ENCODE measurements at regions not wholly inside any gene's neighbourhood (a gene's known extent, or its start where the extent isn't known, plus 50 kb on each side); places are given as distances from the start of the nearest gene placed in this dataset.

DNA sequence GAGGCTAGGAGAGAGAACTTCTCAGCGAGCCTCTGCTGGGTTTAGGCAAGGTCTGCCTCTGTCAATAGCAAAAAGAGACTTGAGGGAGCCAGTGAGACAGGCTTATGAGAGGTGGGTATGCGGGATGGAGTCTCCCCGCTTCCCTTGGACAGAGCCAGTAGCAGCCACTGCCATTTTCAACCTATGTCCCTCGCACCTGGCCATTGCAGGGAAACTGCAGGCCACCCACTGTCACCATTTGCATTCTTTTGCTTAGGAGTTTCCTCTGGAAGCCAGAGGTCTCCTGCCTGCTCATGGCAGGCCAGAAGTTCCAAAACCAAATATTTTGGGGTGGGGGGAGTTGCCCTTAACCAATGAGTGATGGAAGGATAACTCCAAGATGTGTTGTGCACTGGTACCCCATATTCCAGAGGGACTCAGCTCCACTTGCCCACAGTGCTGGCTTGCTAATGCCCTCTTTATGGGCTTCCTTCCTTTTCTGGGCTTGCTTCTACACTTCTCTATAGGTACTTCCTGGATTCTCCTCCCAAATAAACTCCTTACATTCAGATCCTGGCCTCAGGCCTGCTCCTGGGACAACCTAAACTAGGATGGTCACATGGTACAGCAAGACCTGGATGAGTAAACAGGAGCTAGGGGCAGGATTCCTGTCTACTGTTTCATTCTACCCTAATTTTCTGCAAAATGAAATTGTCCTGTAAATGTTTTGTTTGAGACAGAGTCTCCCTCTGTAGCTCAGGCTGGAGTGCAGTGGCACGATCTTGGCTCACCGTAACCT, 108.9 kb upstream of the PROK2 start (continued):
- TF ChIP-seq FOXM1 (IDR thresholded peaks at IDR 0.05; ENCODE audit: low read depth) (no peak), SIN3A (IDR thresholded peaks at IDR 0.05; ENCODE audit: borderline replicate concordance, low read depth, low read length) (no peak), MEF2A (IDR thresholded peaks at IDR 0.05; ENCODE audit: borderline replicate concordance, low read depth) (no peak), GABPA (IDR thresholded peaks at IDR 0.05; ENCODE audit: low read depth) (no peak), CHD2 (IDR thresholded peaks at IDR 0.05; ENCODE audit: low read length, partially characterized antibody) (no peak), JUND (IDR thresholded peaks at IDR 0.05) (no peak), TEAD4 (IDR thresholded peaks at IDR 0.05; ENCODE audit: borderline replicate concordance, insufficient read depth) (no peak), RAD21 (IDR thresholded peaks at IDR 0.05; ENCODE audit: low read length) (no peak)

DNA sequence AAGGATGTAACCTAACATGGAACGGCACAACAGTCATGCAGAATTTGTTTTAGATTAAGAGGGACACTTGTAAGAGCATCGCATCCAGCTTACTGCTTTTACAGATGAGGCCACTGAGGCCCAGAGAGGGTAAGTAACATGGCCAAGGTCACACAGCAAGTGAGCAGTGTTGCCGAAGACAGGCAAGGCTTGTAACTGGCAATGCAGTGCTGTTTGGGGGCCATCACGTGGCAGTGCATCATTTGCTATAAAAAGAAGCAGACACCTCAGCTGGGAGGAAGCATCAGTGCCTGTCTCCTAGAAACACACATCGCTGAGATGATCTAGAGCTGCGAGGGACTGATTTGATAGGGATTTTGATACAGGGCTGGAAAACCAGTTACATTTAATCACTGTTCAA, 108.2 kb upstream of the PROK2 start:
- peak; percentile 45 for TF ChIP-seq RAD21 (IDR thresholded peaks at IDR 0.05; ENCODE audit: low read length)
- no peak for TF ChIP-seq GABPA (IDR thresholded peaks at IDR 0.05; ENCODE audit: low read depth)
- DNase-seq = peak; percentile 39
- H3K27ac ChIP-seq (ENCODE audit: low read depth in 2 of 2, low read length in 1 of 2) = no peak overlapping the region
- WGBS (ENCODE audit: low lambda C conversion rate) = 38% methylated on average over 5 of the region's 6 CpGs
- H3K36me3 ChIP-seq (replicated peaks in 1 of 2; ENCODE audit: control insufficient read depth in 1 of 2, insufficient read depth in 2 of 2, low read length in 1 of 2) = no peaks in the 10 kb centered on the region
- H3K9ac ChIP-seq = no peak overlapping the region
- ChIA-PET POLR2A (no interaction called here), CTCF (interaction anchor here (0.9 to 5.4 kb wide), 2 partner anchors 16 kb away, joined by 3 to 44 read pairs; no protein-coding TSS in a partner anchor)
- H3K4me3 ChIP-seq (ENCODE audit: low read depth in 2 of 2, low read length in 1 of 2) = no peak overlapping the region
- H2AFZ ChIP-seq (ENCODE audit: low read depth) = no peak overlapping the region
- H3K9me2 ChIP-seq = no peaks in the 10 kb centered on the region
- no peaks in the 10 kb centered on the region for H3K9me3 ChIP-seq
- no peaks in the 10 kb centered on the region for H3K79me2 ChIP-seq (ENCODE audit: insufficient read depth)
- no peaks in the 10 kb centered on the region for H3F3A ChIP-seq (replicated peaks; ENCODE audit: insufficient read depth)
- no peaks in the 10 kb centered on the region for H3K27me3 ChIP-seq (ENCODE audit: insufficient read depth)
- H4K20me1 ChIP-seq (ENCODE audit: insufficient read depth) = no peaks in the 10 kb centered on the region
- no peaks in the 10 kb centered on the region; a peak in 1 of 4 replicates for H3K4me1 ChIP-seq (ENCODE audit: control insufficient read depth in 1 of 2, insufficient read depth in 2 of 2, low read depth in 1 of 2, low read length in 1 of 2)
- no peak overlapping the region for H3K4me2 ChIP-seq

DNA sequence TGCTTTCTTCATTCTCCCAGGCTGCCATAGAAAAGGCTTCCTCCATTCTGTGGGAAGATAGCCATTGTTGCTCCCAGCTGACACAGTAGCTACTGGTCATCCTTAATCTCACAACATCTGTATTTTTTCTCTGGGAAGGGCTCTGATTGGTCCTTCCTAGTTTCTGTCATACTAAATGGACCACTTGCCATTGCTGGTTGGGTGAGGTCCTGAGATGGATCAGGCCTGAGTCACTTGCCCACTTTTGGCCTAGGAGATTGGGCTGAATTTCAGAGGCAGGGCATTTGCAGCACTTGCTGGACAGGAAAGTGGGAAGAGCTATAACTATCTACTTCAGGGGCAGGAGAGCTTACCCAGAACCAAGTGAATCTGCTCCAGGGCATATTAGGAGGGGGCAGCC, 106.5 kb upstream of the PROK2 start:
- Histone ChIP-seq H3K9me2 (no peaks in the 10 kb centered on the region), H3K36me3 (replicated peaks in 1 of 2; ENCODE audit: control insufficient read depth in 1 of 2, insufficient read depth in 2 of 2, low read length in 1 of 2) (no peaks in the 10 kb centered on the region), H2AFZ (ENCODE audit: low read depth) (no peak overlapping the region), H3K4me2 (no peak overlapping the region), H3K4me1 (ENCODE audit: control insufficient read depth in 1 of 2, insufficient read depth in 2 of 2, low read depth in 1 of 2, low read length in 1 of 2) (no peaks in the 10 kb centered on the region; a peak in 1 of 4 replicates), H3K9ac (no peak overlapping the region), H3K4me3 (ENCODE audit: low read depth in 2 of 2, low read length in 1 of 2) (no peak overlapping the region), H3K27me3 (ENCODE audit: insufficient read depth) (no peaks in the 10 kb centered on the region), H3K27ac (ENCODE audit: low read depth in 2 of 2, low read length in 1 of 2) (no peak overlapping the region), H3K9me3 (no peaks in the 10 kb centered on the region), H4K20me1 (ENCODE audit: insufficient read depth) (no peaks in the 10 kb centered on the region), H3F3A (replicated peaks; ENCODE audit: insufficient read depth) (no peaks in the 10 kb centered on the region), H3K79me2 (ENCODE audit: insufficient read depth) (no peaks in the 10 kb centered on the region)
- DNase-seq = no peak
- TF ChIP-seq, protein P1, sequence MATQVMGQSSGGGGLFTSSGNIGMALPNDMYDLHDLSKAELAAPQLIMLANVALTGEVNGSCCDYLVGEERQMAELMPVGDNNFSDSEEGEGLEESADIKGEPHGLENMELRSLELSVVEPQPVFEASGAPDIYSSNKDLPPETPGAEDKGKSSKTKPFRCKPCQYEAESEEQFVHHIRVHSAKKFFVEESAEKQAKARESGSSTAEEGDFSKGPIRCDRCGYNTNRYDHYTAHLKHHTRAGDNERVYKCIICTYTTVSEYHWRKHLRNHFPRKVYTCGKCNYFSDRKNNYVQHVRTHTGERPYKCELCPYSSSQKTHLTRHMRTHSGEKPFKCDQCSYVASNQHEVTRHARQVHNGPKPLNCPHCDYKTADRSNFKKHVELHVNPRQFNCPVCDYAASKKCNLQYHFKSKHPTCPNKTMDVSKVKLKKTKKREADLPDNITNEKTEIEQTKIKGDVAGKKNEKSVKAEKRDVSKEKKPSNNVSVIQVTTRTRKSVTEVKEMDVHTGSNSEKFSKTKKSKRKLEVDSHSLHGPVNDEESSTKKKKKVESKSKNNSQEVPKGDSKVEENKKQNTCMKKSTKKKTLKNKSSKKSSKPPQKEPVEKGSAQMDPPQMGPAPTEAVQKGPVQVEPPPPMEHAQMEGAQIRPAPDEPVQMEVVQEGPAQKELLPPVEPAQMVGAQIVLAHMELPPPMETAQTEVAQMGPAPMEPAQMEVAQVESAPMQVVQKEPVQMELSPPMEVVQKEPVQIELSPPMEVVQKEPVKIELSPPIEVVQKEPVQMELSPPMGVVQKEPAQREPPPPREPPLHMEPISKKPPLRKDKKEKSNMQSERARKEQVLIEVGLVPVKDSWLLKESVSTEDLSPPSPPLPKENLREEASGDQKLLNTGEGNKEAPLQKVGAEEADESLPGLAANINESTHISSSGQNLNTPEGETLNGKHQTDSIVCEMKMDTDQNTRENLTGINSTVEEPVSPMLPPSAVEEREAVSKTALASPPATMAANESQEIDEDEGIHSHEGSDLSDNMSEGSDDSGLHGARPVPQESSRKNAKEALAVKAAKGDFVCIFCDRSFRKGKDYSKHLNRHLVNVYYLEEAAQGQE (IDR thresholded peaks at IDR 0.05; ENCODE audit: low read depth, low read length) = no peak
- no peak for TF ChIP-seq NFIC (IDR thresholded peaks at IDR 0.05; ENCODE audit: borderline replicate concordance)
- TF ChIP-seq MXI1 (IDR thresholded peaks at IDR 0.05; ENCODE audit: low read depth, low read length) = no peak
- no peak for TF ChIP-seq TEAD4 (IDR thresholded peaks at IDR 0.05; ENCODE audit: borderline replicate concordance, insufficient read depth)
- no peak for TF ChIP-seq FOSL2 (IDR thresholded peaks at IDR 0.05; ENCODE audit: borderline replicate concordance, low read depth)
- no peak for TF ChIP-seq NRF1 (IDR thresholded peaks at IDR 0.05; ENCODE audit: low read depth, low read length)
- TF ChIP-seq JUND (IDR thresholded peaks at IDR 0.05) = no peak
- TF ChIP-seq, protein P2, sequence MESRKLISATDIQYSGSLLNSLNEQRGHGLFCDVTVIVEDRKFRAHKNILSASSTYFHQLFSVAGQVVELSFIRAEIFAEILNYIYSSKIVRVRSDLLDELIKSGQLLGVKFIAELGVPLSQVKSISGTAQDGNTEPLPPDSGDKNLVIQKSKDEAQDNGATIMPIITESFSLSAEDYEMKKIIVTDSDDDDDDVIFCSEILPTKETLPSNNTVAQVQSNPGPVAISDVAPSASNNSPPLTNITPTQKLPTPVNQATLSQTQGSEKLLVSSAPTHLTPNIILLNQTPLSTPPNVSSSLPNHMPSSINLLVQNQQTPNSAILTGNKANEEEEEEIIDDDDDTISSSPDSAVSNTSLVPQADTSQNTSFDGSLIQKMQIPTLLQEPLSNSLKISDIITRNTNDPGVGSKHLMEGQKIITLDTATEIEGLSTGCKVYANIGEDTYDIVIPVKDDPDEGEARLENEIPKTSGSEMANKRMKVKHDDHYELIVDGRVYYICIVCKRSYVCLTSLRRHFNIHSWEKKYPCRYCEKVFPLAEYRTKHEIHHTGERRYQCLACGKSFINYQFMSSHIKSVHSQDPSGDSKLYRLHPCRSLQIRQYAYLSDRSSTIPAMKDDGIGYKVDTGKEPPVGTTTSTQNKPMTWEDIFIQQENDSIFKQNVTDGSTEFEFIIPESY (IDR thresholded peaks at IDR 0.05; ENCODE audit: borderline replicate concordance, low read depth) = no peak
- no peak for TF ChIP-seq MEF2A (IDR thresholded peaks at IDR 0.05; ENCODE audit: borderline replicate concordance, low read depth)
- ChIA-PET POLR2A (no interaction called here), CTCF (interaction anchor here (1.0 to 5.4 kb wide), 4 partner anchors 15 to 1165 kb away, joined by 3 to 44 read pairs (median 4); no protein-coding TSS in a partner anchor)
